IMR-90 (cell line): ENCODE measurements at regions not wholly inside any gene's neighbourhood (a gene's known extent, or its start where the extent isn't known, plus 50 kb on each side); places are given as distances from the start of the nearest gene placed in this dataset.

Experiments used
- ATAC-seq: fragments of 200-7000 bp; cut with Tn5 transposase; 2 replicates; pipeline ENCODE4 v1.9.1; 2020; ENCODE audit warnings: low read depth, mild to moderate bottlenecking, moderate library complexity
- BruUV-seq: library from RNA; stranded (reverse); fragments of 400-500 nt; replicated peaks from 2 replicates; lab custom pipeline; 2021; lab: Mats Ljungman, UMichigan
- CTCF ChIA-PET: fragments of 300-600 bp; formaldehyde crosslinking; extraction: SDS; loops from one replicate; lab custom pipeline; 2021; ENCODE audit warnings: antibody characterized with exemption; lab: Yijun Ruan, JAX
- POLR2A ChIA-PET: fragments of 300-600 bp; sonication (Branson Sonifier 250); formaldehyde crosslinking; loops from one replicate; lab custom pipeline; 2022; ENCODE audit warnings: antibody characterized with exemption; ENCODE audit not compliant: unreplicated experiment; lab: Charles Lee
- DNase-seq: peaks from one replicate; pipeline ENCODE4 v3.0.0; 2013
- H2AFZ ChIP-seq: replicated peaks from 2 replicates; pipeline ENCODE3; 2013; ENCODE audit warnings: low read length, mild to moderate bottlenecking; ENCODE audit not compliant: poor library complexity
- H2AK5ac ChIP-seq: 2 replicates; pipeline ENCODE4 v1.6.1; 2013; ENCODE audit warnings: low read depth, low read length, inconsistent platforms
- H2AK9ac ChIP-seq: replicated peaks from 2 replicates; pipeline ENCODE3; 2013; ENCODE audit warnings: mild to moderate bottlenecking, low read depth, low read length, moderate library complexity; ENCODE audit not compliant: poor library complexity
- H2BK120ac ChIP-seq: 2 replicates; pipeline ENCODE4 v1.6.1; 2013; ENCODE audit warnings: low read depth, low read length, inconsistent platforms
- H2BK15ac ChIP-seq: 3 replicates; pipeline ENCODE4 v1.6.1; 2013; ENCODE audit warnings: low read depth, low read length, inconsistent platforms
- H2BK20ac ChIP-seq: 2 replicates; pipeline ENCODE4 v1.6.1; 2013; ENCODE audit warnings: low read depth, mild to moderate bottlenecking, inconsistent platforms, low read length, moderate library complexity
- H2BK5ac ChIP-seq: 2 replicates; pipeline ENCODE4 v1.6.1; 2013; ENCODE audit warnings: mild to moderate bottlenecking, low read depth, low read length, inconsistent platforms; ENCODE audit not compliant: poor library complexity, severe bottlenecking
- H3K14ac ChIP-seq: replicated peaks from 2 replicates; pipeline ENCODE4 v1.6.1; 2013; ENCODE audit warnings: low read depth, low read length, inconsistent platforms
- H3K18ac ChIP-seq: 2 replicates; pipeline ENCODE4 v1.6.1; 2013; ENCODE audit warnings: low read depth, low read length, control low read depth
- H3K23ac ChIP-seq: 2 replicates; pipeline ENCODE4 v1.6.1; 2013; ENCODE audit warnings: low read depth, low read length, inconsistent platforms
- H3K27ac ChIP-seq: 2 replicates; pipeline ENCODE4 v1.5.1; 2013; ENCODE audit warnings: mild to moderate bottlenecking, control low read depth, low read length; ENCODE audit not compliant: insufficient read depth
- H3K27me3 ChIP-seq: 2 replicates; pipeline ENCODE4 v1.6.1; 2013; ENCODE audit warnings: low read length; ENCODE audit not compliant: control insufficient read depth, insufficient read depth
- H3K36me3 ChIP-seq: 2 replicates; pipeline ENCODE4 v1.6.1; 2013; ENCODE audit warnings: low read length, mixed read lengths; ENCODE audit not compliant: control insufficient read depth, insufficient read depth
- H3K4ac ChIP-seq: 2 replicates; pipeline ENCODE4 v1.6.1; 2013; ENCODE audit warnings: low read depth, low read length, inconsistent platforms
- H3K4me1 ChIP-seq: 2 replicates; pipeline ENCODE4 v1.6.1; 2013; ENCODE audit warnings: low read length, mixed read lengths; ENCODE audit not compliant: control insufficient read depth, insufficient read depth
- H3K4me2 ChIP-seq: 2 replicates; pipeline ENCODE4 v1.6.1; 2013; ENCODE audit warnings: low read depth, mild to moderate bottlenecking, control low read depth, low read length, moderate library complexity
- H3K4me3 ChIP-seq: 2 replicates; pipeline ENCODE4 v1.5.1; 2013; ENCODE audit warnings: low read depth, mild to moderate bottlenecking, control low read depth, low read length, moderate library complexity; ENCODE audit not compliant: insufficient read depth
- H3K56ac ChIP-seq: 2 replicates; pipeline ENCODE4 v1.6.1; 2013; ENCODE audit warnings: low read length, inconsistent platforms; ENCODE audit not compliant: insufficient read depth; ENCODE audit errors: extremely low read depth
- H3K79me1 ChIP-seq, 2 experiments: 2 replicates each; pipeline ENCODE4 v1.6.1; 2013; ENCODE audit warnings: low read length in 2 of 2, inconsistent platforms in 1 of 2, low read depth in 1 of 2
- H3K9ac ChIP-seq: 2 replicates; pipeline ENCODE4 v1.6.1; 2013; ENCODE audit warnings: low read depth, low read length, control low read depth
- H3K9me1 ChIP-seq: 2 replicates; pipeline ENCODE4 v1.6.1; 2013; ENCODE audit warnings: low read length, inconsistent platforms; ENCODE audit not compliant: insufficient read depth
- H3K9me3 ChIP-seq: 2 replicates; pipeline ENCODE4 v1.6.1; 2013; ENCODE audit warnings: low read length; ENCODE audit not compliant: control insufficient read depth, insufficient read depth
- H4K20me1 ChIP-seq: 2 replicates; pipeline ENCODE4 v1.6.1; 2013; ENCODE audit warnings: low read length, inconsistent platforms; ENCODE audit not compliant: insufficient read depth
- H4K5ac ChIP-seq: 2 replicates; pipeline ENCODE4 v1.6.1; 2013; ENCODE audit warnings: mild to moderate bottlenecking, low read depth, low read length, control low read depth
- H4K8ac ChIP-seq, 2 experiments: 2 replicates each; pipeline ENCODE4 v1.6.1; 2013; ENCODE audit warnings: low read depth in 2 of 2, low read length in 2 of 2, control low read depth in 1 of 2, inconsistent platforms in 1 of 2
- H4K91ac ChIP-seq: 2 replicates; pipeline ENCODE4 v1.6.1; 2013; ENCODE audit warnings: low read depth, low read length, inconsistent platforms; ENCODE audit not compliant: insufficient read depth
- BHLHE40 ChIP-seq: fragments of 150-350 bp; IDR thresholded peaks from 2 replicates; pipeline ENCODE4 v1.6.1; 2016; ENCODE audit warnings: mild to moderate bottlenecking, low read depth, low read length
- CEBPB ChIP-seq: IDR thresholded peaks from 2 replicates; pipeline ENCODE4 v1.6.1; 2012; ENCODE audit warnings: low read depth, low read length, improper control_type of control experiment
- CHD1 ChIP-seq: IDR thresholded peaks from 2 replicates; pipeline ENCODE4 v1.6.1; 2012; ENCODE audit warnings: low read depth, low read length, improper control_type of control experiment
- FOS ChIP-seq: fragments of 150-350 bp; IDR thresholded peaks from 2 replicates; pipeline ENCODE4 v1.6.1; 2016; ENCODE audit warnings: low read depth, low read length
- MAFK ChIP-seq: IDR thresholded peaks from 2 replicates; pipeline ENCODE4 v1.6.1; 2012; ENCODE audit warnings: low read depth, low read length, improper control_type of control experiment
- MAZ ChIP-seq: IDR thresholded peaks from 2 replicates; pipeline ENCODE4 v1.6.1; 2012; ENCODE audit warnings: low read depth, mild to moderate bottlenecking, low read length, improper control_type of control experiment, moderate library complexity, borderline replicate concordance
- MXI1 ChIP-seq: IDR thresholded peaks from 2 replicates; pipeline ENCODE4 v1.6.1; 2012; ENCODE audit warnings: low read depth, mild to moderate bottlenecking, low read length, moderate library complexity, borderline replicate concordance
- POLR2A ChIP-seq: IDR thresholded peaks from 2 replicates; pipeline ENCODE4 v1.6.1; 2012; ENCODE audit warnings: mild to moderate bottlenecking, low read depth, low read length
- RAD21 ChIP-seq: IDR thresholded peaks from 2 replicates; pipeline ENCODE4 v1.6.1; 2012; ENCODE audit warnings: low read length, improper control_type of control experiment
- RCOR1 ChIP-seq: IDR thresholded peaks from 2 replicates; pipeline ENCODE4 v1.6.1; 2012; ENCODE audit warnings: mild to moderate bottlenecking, low read length, improper control_type of control experiment; ENCODE audit not compliant: insufficient replicate concordance
- RFX5 ChIP-seq: IDR thresholded peaks from 2 replicates; pipeline ENCODE4 v1.8.0; 2012; ENCODE audit warnings: low read depth, mild to moderate bottlenecking, low read length, moderate library complexity
- WGBS, 2 experiments: methylation state at CpG; one replicate each; pipeline versions ENCODE4 v1.1.5 to v1.1.7; 2013; ENCODE audit warnings: missing lambda C conversion rate in 2 of 2; ENCODE audit not compliant: insufficient read length in 1 of 2; ENCODE audit errors: extremely low coverage in 2 of 2; 5-methylcytosine and 5-hydroxymethylcytosine counted together
- dilution Hi-C: fragments of 300-500 bp; cut with HindIII; formaldehyde crosslinking; loops from one replicate; pipeline ENCODE4 v1.14.3; 2018; ENCODE audit warnings: low sequenced_read_pairs; ENCODE audit not compliant: unreplicated experiment
- in situ Hi-C: fragments of 300-500 bp; cut with MboI; formaldehyde crosslinking; loops from 3 replicates; pipeline ENCODE4 v1.14.3; 2019; ENCODE audit warnings: low sequenced_read_pairs, inconsistent platforms, mixed read lengths
- intact Hi-C: fragments of 100-400 bp; cut with micrococcal nuclease; formaldehyde crosslinking; loops from 2 replicates; pipeline ENCODE4 v1.10.0; 2022
- TF ChIP-seq, protein P1 (sequence below): fragments of 150-350 bp; IDR thresholded peaks from 2 replicates; pipeline ENCODE4 v1.6.1; 2017; ENCODE audit warnings: mild to moderate bottlenecking, antibody characterized with exemption, low read length, low read depth
- TF ChIP-seq, protein P2 (sequence below): conservative IDR thresholded peaks from 2 replicates; pipeline ENCODE4 v1.5.1; 2012; ENCODE audit warnings: mild to moderate bottlenecking, low read depth, low read length, improper control_type of control experiment
- TF ChIP-seq, protein P3 (sequence below): fragments of 150-350 bp; IDR thresholded peaks from 2 replicates; pipeline ENCODE4 v1.6.1; 2016; ENCODE audit warnings: low read depth, mild to moderate bottlenecking, low read length, moderate library complexity, borderline replicate concordance

DNA sequence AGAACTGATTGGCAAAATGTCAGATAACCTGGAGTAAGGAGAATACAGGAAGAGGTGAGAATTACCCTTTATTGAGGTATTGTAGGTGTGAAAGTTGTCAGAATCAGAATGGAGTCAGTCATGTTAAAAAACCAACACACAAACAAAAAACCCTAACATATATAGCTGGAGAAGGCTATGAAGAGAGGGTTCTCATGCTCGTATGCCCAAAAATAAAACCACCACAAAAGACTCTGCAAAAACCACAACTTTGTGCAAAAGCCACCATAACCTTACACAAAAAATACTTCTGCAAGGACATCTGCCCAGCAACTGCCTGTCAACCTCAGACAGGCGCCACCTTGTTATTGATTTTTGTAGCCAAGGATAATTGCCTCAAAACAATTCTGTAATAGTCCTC, 136.0 kb downstream of the CD47 start:
- no peak overlapping the region for H3K9ac ChIP-seq
- H2BK5ac ChIP-seq, result no peak overlapping the region
- no peaks in the 10 kb centered on the region for H3K79me1 ChIP-seq
- no peaks in the 10 kb centered on the region for H3K9me1 ChIP-seq
- no peak overlapping the region for H4K91ac ChIP-seq
- ChIA-PET CTCF (no interaction called here), POLR2A (no interaction called here)
- WGBS, 2 experiments, result 50% methylated on average over 1 of the region's 2 CpGs; no CpG with 5 or more reads in 1 of the 2 experiments
- no peak overlapping the region for H3K27ac ChIP-seq
- H3K4me1 ChIP-seq, result peaks cover 5% of the 10 kb centered on the region; the same call in 1 of the 2 replicates
- H3K9me3 ChIP-seq, result no peaks in the 10 kb centered on the region
- no peak overlapping the region for H2BK15ac ChIP-seq
- DNase-seq, result no peak
- no peak overlapping the region for H3K14ac ChIP-seq
- BruUV-seq, result no TSS peak
- no peak overlapping the region for H3K18ac ChIP-seq
- no peak overlapping the region for H3K23ac ChIP-seq
- H2AFZ ChIP-seq, result no peak overlapping the region
- no peak overlapping the region for H2AK5ac ChIP-seq
- intact Hi-C loops, result no loop called here
- H3K56ac ChIP-seq, result no peak overlapping the region
- no peak overlapping the region for H2BK120ac ChIP-seq
- in situ Hi-C loops, result no loop called here
- no peak overlapping the region for H3K4me2 ChIP-seq
- peaks cover 2% of the 10 kb centered on the region for H3K27me3 ChIP-seq
- no peak overlapping the region for H3K4ac ChIP-seq
- no peak overlapping the region for H2AK9ac ChIP-seq
- no peaks in the 10 kb centered on the region for H3K36me3 ChIP-seq
- no peak for ATAC-seq
- TF ChIP-seq MXI1 (no peak), POLR2A (no peak), MAZ (no peak), MAFK (no peak), RCOR1 (no peak), BHLHE40 (no peak), CEBPB (no peak), FOS (no peak), RFX5 (no peak), CHD1 (no peak), RAD21 (no peak)
- TF ChIP-seq, protein P1, sequence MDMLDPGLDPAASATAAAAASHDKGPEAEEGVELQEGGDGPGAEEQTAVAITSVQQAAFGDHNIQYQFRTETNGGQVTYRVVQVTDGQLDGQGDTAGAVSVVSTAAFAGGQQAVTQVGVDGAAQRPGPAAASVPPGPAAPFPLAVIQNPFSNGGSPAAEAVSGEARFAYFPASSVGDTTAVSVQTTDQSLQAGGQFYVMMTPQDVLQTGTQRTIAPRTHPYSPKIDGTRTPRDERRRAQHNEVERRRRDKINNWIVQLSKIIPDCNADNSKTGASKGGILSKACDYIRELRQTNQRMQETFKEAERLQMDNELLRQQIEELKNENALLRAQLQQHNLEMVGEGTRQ, result no peak
- TF ChIP-seq, protein P2, sequence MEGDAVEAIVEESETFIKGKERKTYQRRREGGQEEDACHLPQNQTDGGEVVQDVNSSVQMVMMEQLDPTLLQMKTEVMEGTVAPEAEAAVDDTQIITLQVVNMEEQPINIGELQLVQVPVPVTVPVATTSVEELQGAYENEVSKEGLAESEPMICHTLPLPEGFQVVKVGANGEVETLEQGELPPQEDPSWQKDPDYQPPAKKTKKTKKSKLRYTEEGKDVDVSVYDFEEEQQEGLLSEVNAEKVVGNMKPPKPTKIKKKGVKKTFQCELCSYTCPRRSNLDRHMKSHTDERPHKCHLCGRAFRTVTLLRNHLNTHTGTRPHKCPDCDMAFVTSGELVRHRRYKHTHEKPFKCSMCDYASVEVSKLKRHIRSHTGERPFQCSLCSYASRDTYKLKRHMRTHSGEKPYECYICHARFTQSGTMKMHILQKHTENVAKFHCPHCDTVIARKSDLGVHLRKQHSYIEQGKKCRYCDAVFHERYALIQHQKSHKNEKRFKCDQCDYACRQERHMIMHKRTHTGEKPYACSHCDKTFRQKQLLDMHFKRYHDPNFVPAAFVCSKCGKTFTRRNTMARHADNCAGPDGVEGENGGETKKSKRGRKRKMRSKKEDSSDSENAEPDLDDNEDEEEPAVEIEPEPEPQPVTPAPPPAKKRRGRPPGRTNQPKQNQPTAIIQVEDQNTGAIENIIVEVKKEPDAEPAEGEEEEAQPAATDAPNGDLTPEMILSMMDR, result no peak
- TF ChIP-seq, protein P3, sequence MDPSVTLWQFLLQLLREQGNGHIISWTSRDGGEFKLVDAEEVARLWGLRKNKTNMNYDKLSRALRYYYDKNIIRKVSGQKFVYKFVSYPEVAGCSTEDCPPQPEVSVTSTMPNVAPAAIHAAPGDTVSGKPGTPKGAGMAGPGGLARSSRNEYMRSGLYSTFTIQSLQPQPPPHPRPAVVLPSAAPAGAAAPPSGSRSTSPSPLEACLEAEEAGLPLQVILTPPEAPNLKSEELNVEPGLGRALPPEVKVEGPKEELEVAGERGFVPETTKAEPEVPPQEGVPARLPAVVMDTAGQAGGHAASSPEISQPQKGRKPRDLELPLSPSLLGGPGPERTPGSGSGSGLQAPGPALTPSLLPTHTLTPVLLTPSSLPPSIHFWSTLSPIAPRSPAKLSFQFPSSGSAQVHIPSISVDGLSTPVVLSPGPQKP, result no peak
- no peak overlapping the region for H4K8ac ChIP-seq
- no peaks in the 10 kb centered on the region for H4K20me1 ChIP-seq
- no peak overlapping the region for H3K4me3 ChIP-seq
- no peak overlapping the region for H2BK20ac ChIP-seq
- H4K5ac ChIP-seq, result no peak overlapping the region
- dilution Hi-C loops, result no loop called here
